GM12864 (cell line): ENCODE measurements at regions not wholly inside any gene's neighbourhood (a gene's known extent, or its start where the extent isn't known, plus 50 kb on each side); places are given as distances from the start of the nearest gene placed in this dataset.
"Not testable (repeated sequence)": the region's sequence is repeated elsewhere in the genome, so short reads cannot be mapped to it uniquely, and the experiment has no call there.

ENCODE experiments used
- DNase-seq: peaks from one replicate; pipeline ENCODE4 v3.0.0-alpha.2; 2011; ENCODE audit warnings: low read depth
- H3K4me3 ChIP-seq: 2 replicates; pipeline ENCODE4 v1.5.1; 2011; ENCODE audit warnings: mild to moderate bottlenecking, low read depth, low read length, control low read depth
- TF ChIP-seq, protein P1 (sequence below): IDR thresholded peaks from 2 replicates; pipeline ENCODE4 v1.5.1; 2011; ENCODE audit warnings: low read depth, mild to moderate bottlenecking, moderate library complexity, low read length, control low read depth, inconsistent platforms; ENCODE audit errors: missing control alignments

DNA sequence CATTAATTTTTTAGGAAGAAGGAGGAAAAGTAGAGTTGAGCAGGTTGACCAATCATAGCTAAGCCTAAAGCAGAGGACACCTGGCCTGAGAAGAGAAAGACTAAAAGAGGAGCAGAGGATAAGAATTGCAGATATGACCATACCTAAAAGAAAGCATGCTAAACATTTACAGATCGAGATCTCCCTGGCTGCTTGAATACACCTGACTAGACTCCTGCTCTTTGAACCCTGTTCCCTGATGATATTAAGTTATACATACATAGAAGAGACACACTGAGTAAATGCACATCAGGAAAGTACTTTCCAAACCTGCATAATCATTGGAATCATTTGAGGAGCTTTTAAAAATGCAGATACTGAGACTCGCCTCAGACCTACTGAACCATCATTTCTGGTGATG, 232.3 kb upstream of the ELL2 start:
- no peak overlapping the region for H3K4me3 ChIP-seq
- DNase-seq = no peak
- TF ChIP-seq, protein P1, sequence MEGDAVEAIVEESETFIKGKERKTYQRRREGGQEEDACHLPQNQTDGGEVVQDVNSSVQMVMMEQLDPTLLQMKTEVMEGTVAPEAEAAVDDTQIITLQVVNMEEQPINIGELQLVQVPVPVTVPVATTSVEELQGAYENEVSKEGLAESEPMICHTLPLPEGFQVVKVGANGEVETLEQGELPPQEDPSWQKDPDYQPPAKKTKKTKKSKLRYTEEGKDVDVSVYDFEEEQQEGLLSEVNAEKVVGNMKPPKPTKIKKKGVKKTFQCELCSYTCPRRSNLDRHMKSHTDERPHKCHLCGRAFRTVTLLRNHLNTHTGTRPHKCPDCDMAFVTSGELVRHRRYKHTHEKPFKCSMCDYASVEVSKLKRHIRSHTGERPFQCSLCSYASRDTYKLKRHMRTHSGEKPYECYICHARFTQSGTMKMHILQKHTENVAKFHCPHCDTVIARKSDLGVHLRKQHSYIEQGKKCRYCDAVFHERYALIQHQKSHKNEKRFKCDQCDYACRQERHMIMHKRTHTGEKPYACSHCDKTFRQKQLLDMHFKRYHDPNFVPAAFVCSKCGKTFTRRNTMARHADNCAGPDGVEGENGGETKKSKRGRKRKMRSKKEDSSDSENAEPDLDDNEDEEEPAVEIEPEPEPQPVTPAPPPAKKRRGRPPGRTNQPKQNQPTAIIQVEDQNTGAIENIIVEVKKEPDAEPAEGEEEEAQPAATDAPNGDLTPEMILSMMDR = no peak

DNA sequence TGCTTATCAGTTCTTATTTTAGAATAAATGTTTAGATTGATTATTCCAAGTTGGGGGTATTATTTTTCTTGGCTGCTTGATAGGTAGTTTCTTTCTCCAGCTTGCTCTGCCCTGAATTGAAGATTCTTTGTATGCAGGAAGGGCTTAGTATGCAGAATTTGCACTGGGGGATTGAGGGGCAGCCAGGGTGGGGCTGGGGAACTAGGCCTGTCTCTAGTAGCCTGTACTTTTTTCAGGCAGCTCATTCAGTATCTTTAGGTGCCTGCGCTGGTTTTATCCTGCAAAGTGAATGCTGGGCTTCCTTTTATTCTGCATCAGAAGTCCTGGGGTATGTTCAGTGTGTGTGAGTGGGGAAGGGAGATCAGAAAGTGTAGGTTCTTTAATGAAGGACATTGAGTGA, 228.3 kb upstream of the ELL2 start:
- no peak overlapping the region for H3K4me3 ChIP-seq
- DNase-seq = no peak
- TF ChIP-seq, protein P1 = no peak

DNA sequence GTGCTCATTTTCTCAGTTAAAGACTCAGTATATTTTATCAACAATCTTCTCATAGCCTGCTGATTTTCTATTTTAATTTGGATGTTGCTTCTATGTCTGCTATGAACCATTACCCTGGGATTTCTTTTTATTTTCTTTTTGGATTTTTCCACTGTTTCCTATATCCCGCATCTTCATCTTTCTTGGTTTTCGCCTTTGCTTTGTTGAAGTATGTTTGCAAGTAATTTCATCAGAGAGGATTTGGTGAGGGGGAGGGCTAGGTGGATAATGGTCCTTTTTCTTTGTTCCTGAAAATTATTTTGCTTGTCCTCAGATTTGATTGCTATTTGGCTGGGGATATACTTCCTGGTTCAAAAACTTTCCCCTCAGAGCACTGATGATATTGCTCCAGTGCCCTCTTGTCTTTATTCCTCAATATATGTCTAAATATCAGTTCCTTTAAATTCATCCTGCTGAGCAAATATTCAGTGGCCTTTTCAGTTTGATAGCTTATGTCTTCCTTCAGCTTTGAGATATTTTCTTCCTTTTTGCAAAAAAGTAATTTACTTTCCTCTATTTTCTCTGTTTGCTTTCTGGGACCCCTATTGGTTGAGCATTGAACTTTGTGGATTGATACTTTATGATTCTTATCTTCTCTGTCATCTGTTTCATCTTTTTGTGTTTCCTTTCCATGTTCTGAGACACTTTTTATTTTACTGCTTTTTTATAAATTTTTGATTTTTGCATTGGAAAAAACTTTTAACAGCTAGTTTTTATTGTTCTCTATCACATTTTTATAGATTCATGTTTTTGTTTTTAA, 227.6 kb upstream of the ELL2 start:
- DNase-seq = no peak
- no peak overlapping the region for H3K4me3 ChIP-seq
- TF ChIP-seq, protein P1 = no peak

DNA sequence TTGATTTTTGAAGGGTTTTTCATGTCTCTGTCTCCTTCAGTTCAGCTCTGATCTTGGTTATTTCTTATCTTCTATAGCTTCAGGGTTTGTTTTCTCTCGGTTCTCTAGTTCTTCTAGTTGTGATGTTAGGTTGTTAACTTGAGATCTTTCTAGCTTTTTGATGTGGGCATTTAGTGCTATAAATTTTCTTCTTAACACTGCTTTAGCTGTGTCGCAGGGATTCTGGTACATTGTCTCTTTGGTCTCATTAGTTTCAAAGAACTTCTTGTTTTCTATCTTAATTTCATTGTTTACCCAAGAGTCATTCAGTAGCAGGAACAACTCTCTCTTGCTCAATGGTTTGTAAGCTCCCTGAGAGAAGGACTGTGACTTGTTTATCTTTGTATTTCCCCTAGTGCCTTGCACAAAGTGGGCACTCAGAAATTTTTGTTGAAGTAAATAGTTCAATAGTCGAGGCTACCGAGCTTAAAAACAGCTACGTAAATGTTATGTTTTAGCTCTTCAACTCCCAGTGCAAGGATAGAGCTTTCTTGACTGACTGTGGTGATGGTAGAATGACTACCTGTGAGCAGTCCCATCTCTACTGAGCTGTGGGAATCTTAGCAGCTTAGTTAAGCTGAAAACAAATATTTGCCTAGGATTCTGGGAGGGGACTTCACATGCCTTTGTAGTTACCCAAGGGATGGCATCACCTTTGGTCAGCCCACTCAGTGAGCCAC, 225.8 kb upstream of the ELL2 start:
- DNase-seq = no peak
- TF ChIP-seq, protein P1 = no peak
- H3K4me3 ChIP-seq = no peak overlapping the region

DNA sequence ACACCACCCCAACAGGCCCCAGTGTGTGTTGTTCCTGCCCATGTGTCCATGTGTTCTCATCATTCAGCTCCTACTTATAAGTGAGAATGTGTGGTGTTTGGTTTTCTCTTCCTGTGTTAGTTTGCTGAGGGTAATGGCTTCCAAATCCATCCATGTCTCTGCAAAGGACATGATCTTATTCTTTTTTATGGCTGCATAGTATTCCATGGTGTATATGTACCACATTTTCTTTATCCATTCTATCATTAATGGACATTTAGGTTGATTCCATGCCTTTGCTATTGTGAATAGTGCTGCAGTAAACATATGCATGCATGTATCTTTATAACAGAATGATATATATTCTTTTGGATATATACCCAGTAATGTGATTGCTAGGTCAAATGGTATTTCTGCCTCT, 222.9 kb upstream of the ELL2 start:
- not testable (repeated sequence) for DNase-seq, H3K4me3 ChIP-seq

DNA sequence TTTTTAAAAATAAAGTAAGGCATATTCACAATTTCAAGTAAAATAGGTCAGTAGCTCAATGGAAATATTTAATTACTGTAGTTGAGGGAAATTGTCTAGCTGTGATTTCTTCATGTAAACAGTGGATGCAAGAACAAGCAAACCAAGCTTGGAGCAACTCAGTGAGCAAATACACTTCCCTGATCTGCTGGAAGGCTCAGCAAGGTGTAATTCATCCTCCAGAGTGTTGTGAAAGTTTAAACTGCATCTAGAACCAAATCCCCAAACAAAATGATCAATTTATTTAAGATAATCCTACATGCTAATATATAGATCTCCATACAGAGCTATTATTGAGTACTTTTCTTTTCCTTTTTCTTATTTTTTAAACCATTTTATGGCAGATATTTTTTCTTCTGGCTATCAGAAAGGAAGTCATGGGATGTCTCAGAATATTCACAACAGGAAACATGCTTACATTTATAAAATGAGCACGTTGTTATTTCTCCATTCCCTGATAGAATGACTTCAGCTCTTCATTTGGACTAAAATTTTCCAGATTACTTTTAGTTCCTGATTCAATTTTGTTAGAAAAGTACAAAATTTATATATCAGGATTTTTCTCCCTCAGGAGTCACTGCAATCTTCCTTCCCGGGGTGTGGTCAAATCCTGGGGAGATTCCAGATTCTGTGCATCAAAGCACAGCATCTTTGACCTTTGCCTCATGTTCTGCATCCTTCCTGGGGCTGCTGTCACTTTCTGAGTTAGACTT, 219.2 kb upstream of the ELL2 start:
- no peak overlapping the region for H3K4me3 ChIP-seq
- no peak for DNase-seq
- TF ChIP-seq, protein P1 = no peak

DNA sequence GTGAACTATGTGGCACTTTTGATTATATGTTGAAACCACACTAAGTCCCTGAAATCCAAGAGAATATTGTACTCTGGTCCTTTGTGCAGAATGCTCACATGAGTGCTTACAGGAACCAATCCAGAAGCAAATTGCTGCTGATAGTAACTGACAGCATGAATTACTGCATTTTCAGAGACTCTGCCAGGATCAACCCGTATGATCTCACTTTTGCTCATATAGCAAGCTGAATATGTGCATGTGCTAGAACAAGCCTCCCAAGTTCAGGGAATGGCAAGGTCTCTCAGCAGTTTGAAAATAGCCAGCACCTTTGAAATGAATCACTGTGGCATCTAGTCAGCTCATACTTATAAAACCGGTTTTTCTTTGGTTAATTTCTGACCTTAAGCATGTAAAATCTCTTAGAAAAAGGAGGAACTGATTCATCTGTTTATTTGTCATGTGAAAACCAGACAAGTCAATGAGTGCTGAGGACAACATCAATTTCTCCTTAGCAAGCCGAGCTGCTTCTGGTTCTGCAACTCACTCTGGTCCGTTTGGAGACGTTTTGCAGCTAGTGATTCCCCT, 215.7 kb upstream of the ELL2 start:
- peak; percentile 55 for DNase-seq
- TF ChIP-seq, protein P1 = no peak
- no peak overlapping the region; the same call in 1 of the 2 replicates for H3K4me3 ChIP-seq
